ENCODE measurements at regions not wholly inside any gene's neighbourhood (a gene's known extent, or its start where the extent isn't known, plus 50 kb on each side); places are given as distances from the start of the nearest gene placed in this dataset.
"Not testable (repeated sequence)": the region's sequence is repeated elsewhere in the genome, so short reads cannot be mapped to it uniquely, and the experiment has no call there.

DNA sequence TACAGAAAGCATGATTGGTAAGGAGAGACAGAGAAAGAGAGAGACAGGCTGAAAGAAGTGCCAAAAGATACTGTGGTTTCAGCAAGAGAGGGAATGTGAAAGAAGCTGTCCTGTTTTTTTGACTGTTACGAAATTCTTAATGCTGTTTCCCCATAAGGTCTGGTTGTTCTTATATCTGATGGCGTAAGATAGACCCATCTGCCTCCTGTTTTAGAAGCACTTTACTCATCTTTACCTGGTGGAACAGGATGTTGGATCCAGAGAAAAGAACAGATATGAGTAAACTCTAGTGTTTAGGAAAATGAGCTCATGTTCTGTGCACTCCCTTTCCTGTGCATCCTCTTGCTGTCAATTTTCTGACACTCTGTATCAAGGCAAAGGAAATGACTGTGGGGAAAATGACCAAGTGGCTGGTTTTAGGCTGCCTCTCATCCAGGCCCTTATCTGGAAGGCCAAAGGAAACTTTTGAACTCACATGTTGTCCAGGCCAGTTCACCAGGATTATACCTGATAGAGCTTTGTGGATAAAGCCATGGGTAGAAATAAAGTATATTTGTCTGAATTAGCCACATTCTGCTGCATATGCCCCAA, 311.7 kb upstream of the HTR2C start:
- FAIRE-seq (no peak), DNase-seq (ENCODE audit: extremely low spot score, insufficient read length, low read depth) (no peak)

DNA sequence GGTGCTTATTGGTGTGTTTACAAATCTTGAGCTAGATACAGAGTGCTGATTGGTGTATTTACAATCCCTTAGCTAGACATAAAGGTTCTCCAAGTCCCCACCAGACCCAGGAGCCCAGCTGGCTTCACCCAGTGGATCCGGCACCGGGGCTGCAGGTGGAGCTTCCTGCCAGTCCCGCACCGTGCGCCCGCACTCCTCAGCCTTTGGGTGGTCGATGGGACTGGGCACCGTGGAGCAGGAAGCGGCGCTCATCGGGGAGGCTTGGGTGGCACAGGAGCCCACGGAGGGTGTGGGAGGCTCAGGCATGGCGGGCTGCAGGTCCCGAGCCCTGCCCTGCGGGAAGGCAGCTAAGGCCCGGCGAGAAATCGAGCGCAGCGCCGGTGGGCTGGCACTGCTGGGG, 313.5 kb upstream of the HTR2C start:
- DNase-seq (ENCODE audit: extremely low spot score, insufficient read length, low read depth); FAIRE-seq: not testable (repeated sequence)

- DNase-seq (ENCODE audit: extremely low spot score, insufficient read length, low read depth) (no peak), FAIRE-seq (no peak)
Observed at GRCh38 chrX:114268643-114269042, 315.2 kb upstream of the HTR2C start.

- DNase-seq (ENCODE audit: extremely low spot score, insufficient read length, low read depth) (no peak), FAIRE-seq (no peak)
Observed at GRCh38 chrX:114267142-114267541, 316.7 kb upstream of the HTR2C start.

GRCh38 chrX:114252186-114252585, 331.7 kb upstream of the HTR2C start:
- DNase-seq (ENCODE audit: extremely low spot score, insufficient read length, low read depth) (no peak), FAIRE-seq (no peak)

DNA sequence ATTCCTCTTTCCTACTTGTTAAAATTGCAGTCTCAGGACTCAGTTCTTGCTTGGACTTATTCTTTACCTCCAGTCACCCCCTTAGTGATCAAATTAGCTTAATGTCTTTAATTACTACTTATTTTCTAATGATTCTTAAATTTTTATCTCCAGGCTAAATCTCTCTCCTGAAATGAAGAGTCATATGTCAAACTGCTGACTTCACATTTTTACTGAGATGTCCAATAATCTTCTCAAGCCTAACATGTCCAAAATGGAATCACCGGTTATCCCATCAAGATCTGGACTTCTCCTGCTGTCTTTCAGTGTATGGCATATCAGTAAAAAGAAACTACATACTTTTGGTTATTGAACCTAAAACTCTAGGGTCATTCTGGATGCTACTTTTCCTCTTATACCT, 332.3 kb upstream of the HTR2C start:
- FAIRE-seq = no peak
- no peak for DNase-seq (ENCODE audit: extremely low spot score, insufficient read length, low read depth)

DNA sequence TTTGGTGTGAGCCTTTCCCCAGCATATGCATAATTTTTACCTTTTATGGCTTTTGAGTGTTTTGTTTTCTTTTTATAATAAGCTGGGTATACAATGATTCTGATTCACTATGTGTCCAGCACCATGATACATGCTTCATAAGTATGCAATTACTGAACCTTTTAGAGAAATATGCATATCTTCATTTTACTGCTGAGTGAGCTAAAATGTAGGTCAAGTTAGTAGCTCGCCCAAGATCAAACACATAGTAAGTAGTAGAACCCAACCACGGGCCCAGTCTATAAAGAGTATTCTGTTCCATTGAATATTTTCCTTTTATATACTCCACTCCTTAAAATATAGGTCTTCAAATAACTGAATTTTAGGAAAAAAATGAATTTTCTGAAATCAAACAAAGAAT, 362.4 kb upstream of the HTR2C start:
- FAIRE-seq = no peak

DNA sequence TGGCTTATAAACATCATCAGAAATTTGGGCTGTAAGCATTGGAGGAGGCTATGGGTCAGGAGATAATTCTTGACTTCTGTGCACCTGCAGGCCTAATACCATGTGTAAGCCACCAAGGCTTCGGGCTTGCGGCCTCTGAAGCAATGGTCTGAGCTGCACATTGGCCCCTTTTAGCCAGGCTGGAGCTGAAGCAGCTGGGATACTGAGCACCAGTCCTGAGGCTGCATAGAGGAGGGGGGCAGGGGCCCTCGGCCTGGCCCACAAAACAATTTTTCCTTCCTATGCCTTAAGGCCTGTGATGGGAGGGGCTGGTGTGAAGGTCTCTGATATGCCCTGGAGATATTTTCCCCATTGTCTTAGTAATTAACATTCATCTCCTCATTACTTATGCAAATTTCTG, 373.0 kb upstream of the HTR2C start:
- DNase-seq (ENCODE audit: extremely low spot score, insufficient read length, low read depth) = no peak

More for the DNA sequence above, 362.4 kb upstream of the HTR2C start:
- DNase-seq (ENCODE audit: extremely low spot score, insufficient read length, low read depth) = no peak

DNA sequence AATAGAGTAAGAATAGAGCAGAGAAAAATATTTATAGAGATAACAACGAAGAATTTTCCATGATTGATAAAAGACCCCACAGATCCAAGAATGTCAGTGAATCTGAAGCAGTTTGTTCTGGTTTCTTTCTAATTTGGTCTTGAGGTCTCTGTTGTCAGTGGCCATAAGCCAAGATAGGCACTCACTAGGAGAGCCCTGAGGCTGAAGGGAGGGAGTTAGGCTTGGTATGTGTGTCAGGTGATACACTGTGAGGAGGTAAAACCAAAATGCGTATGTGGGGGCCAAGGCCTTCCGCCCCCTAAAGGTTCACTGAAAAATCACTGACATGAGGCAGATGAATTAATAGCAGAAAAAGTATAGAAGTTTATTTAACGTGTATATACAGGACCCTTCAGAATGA, 382.3 kb upstream of the HTR2C start:
- FAIRE-seq = no peak

More for the DNA sequence above, 373.0 kb upstream of the HTR2C start:
- no peak for FAIRE-seq

DNA sequence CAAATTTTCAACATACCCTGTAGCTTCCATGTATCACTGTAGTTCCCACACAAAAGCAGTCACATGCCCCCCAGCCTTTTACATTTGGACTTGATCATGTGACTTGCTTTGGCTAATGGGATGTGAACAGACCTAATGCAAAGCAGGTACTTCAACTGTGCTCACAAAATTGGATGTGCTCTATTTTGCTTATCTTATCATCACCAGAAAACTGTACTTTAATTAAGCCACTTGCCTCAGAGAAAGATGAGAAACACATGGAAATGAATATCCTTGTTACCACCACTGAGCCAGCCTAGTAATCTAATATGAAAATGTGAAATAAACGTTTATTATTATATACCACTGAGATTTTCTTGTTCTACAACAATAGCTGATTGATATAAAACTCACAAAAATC, 402.7 kb upstream of the HTR2C start:
- no peak for DNase-seq (ENCODE audit: extremely low spot score, insufficient read length, low read depth)
- no peak for FAIRE-seq

More for the DNA sequence above, 382.3 kb upstream of the HTR2C start:
- DNase-seq (ENCODE audit: extremely low spot score, insufficient read length, low read depth) = no peak

DNA sequence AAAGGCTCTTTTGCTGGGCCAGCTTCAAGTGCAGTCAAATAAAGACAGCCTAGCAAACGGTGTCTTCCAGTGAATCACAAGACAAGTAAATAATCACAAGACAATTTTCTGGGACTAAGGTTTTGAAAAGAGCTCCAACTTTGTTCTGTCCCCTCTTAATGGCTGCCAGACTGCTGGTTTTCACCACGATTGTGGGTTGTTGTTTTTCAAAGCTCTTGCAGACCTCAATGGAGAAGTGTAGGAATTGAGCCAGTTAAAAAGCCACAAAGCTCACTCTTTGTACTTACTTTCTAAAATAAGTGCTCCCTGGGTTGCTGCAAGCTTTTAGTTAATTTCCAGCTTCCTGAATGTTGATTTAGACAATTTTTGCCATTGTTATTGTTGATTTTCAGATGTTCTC, 405.8 kb upstream of the HTR2C start:
- DNase-seq (ENCODE audit: extremely low spot score, insufficient read length, low read depth) = no peak
- FAIRE-seq = no peak

DNA sequence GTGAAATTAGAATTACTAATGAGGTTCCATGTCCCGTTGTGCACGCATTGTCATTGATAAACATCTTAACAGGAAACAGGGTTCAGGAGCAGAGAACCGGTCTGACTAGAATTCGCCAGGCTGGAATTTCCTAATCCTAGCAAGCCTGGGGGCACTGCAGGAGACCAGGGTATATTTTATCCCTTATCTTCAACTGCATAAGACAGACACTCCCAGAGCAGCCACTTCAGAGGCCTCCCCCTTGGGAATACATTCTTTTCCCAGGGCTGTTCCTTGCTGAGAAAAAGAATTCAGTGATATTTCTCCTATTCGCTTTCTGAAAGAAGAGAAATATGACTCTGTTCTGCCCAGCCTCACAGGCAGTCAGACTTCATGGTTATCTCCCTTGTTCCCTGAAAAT, 416.6 kb upstream of the HTR2C start:
- DNase-seq (ENCODE audit: extremely low spot score, insufficient read length, low read depth); FAIRE-seq: not testable (repeated sequence)

DNA sequence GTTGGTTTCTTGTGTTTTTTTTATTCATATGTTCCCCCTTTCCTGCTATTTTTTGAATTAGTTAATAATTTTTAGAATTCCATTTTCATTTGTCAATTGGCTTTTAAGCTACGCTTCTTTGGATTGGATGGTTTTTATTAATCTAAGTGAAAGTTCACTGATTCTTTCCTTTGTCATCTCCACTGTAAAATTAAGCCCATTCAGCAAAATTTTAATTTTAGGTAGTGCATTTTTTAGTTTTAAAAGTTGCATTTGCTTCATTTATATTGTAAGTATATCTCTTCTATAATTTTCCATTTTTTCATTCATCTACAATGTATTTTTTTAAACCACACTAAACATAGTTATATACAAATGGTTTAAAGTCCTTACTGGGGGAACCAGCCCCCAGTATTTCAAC, 417.3 kb upstream of the HTR2C start:
- FAIRE-seq (no peak), DNase-seq (ENCODE audit: extremely low spot score, insufficient read length, low read depth) (no peak)

DNA sequence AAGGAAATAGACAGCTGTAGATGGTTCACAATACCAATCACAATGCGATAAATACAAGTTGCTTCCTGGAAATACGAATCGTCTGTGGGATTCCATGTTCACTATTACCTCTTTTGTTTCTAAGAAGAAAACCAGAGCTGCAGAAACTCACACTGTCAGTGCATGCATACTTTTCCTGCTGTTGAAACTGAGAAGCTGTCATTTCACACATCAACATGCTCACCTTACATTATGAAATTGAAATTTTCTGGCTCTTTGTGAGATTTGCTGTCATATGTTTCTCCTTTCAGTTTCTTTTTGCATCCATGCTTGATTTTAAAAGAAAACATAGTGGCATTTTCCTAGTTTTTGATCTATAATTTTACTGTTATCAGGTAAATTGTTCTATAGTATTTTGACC, 418.3 kb upstream of the HTR2C start:
- no peak for DNase-seq (ENCODE audit: extremely low spot score, insufficient read length, low read depth)
- FAIRE-seq = no peak

DNA sequence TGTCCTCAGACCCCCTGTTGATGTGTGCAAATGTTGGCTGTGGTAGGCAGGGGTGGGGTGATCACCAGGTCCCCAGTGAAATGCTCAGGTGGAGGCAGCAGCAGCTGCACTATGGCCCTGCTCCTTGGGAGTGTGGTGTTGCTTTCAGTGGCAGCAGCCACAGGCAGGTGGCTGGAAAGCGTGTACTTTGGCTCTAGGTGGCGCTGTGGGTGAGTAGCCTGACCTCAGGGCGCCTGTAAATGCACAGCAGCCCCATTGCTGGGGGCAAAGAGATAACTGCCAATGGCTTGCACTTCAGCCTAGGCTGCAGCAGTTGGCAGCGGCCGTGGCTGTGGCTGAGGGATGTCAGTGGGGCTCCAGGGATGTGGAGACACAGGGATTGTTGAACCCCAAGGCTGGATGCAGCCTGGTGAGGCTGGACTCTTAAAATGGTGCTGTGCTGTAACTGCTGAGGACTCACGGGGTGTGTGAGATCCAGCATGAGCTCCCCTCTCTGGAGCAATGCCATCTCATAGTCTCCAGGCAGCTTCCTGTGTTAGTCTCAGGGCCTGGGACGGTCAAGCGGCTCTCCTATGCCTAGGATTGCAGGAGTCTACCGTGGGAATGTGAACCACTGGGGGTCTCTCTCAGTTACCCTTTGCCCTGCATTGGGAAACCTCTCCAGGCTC, 421.7 kb upstream of the HTR2C start:
- FAIRE-seq = no peak
- no peak for DNase-seq (ENCODE audit: extremely low spot score, insufficient read length, low read depth)

DNA sequence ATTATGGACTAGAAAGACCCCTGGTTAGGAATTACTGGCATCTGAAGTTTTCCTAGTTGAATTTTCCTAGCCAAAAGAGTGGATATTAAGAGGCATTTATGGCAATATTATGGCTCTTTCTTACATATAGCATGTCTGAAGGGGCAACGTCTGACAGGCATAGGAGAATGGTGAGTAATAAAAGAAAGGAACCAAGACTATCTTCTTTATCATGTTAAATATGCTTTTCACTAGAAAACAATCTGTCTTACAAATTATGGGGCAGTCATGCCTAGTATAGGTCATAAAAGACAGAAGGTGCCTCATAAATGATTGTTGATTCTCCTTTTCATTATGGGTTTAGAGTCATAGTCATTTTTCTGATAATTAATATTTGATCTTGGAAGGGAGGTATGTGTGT, 431.1 kb upstream of the HTR2C start:
- FAIRE-seq = no peak
- DNase-seq (ENCODE audit: extremely low spot score, insufficient read length, low read depth) = no peak

DNA sequence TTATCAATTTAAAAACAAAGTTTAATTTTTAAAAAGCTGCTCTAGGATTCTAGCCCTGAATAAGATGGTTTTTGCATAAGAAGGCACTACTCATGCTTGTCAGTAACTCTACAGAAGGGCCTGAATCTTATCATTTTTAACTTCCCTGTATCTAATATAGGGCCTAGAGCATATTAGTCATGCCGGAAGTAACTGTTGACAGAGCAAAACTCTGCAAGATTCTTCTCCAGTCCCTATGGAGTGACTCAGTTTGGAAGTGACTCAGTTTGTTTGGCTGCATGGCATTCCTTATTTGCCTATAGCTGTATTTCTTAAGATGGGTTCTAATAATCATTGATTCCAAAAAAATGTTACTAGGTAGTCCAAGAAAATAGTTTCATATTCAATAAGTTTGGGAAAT, 431.8 kb upstream of the HTR2C start:
- DNase-seq (ENCODE audit: extremely low spot score, insufficient read length, low read depth) = no peak
- no peak for FAIRE-seq

GRCh38 chrX:114134465-114134864, 449.4 kb upstream of the HTR2C start:
- FAIRE-seq = no peak

DNA sequence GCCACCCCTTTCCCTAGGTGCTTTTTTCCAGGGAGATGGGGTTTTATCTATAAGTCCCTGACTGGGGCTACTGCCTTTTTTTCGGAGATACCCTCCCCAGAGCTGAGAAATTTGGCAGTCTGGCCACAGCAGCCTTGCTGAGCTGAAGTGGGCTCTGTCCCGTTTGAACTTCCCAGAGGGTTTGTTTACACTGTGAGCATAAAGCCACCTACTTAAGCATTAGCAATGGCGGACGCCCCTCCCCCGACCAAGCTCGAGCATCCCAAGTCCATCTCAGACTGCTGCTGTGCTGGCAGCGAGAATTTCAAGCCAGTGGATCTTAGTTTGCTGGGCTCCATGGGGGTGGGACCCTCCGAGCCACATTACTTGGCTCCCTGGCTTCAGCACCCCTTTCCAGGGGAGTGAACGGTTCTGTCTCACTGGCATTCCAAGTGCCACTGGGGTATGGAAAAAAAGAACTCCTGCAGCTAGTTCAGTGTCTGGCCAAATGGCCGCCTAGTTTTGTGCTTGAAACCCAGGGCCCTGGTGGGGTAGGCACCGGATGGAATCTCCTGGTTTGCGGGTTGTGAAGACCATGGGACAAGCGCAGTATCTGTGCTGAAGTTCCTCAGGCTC, 456.4 kb upstream of the HTR2C start:
- no peak for DNase-seq (ENCODE audit: extremely low spot score, insufficient read length, low read depth)
- no peak for FAIRE-seq

More at GRCh38 chrX:114134465-114134864, 449.4 kb upstream of the HTR2C start:
- DNase-seq (ENCODE audit: extremely low spot score, insufficient read length, low read depth) = no peak

DNA sequence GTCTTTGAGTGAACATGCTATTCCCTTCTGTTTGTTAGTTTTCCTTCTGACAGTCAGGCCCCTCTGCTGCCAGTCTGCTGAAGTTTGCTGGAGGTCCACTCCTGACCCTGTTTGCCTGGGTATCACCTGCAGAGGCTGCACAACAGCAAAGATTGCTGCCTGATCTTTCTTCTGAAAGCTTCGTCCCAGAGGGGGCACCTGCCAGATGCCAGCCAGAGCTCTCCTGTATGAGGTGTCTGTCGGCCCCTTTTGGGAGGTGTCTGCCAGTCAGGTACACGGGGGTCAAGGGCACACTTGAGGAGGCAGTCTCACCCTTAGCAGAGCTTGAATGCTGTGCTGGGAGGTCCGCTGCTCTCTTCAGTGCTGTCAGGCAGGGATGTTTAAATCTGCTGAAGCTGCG, 456.9 kb upstream of the HTR2C start:
- no peak for DNase-seq (ENCODE audit: extremely low spot score, insufficient read length, low read depth)
- FAIRE-seq = no peak

- FAIRE-seq (no peak), DNase-seq (ENCODE audit: extremely low spot score, insufficient read length, low read depth) (no peak)
Observed at GRCh38 chrX:114101081-114101480, 482.8 kb upstream of the HTR2C start.

GRCh38 chrX:114097866-114098265, 486.0 kb upstream of the HTR2C start:
- DNase-seq (ENCODE audit: extremely low spot score, insufficient read length, low read depth) (no peak), FAIRE-seq (no peak)
